Right atrium auricular region (tissue), 2 donors: ENCODE measurements at regions not wholly inside any gene's neighbourhood (a gene's known extent, or its start where the extent isn't known, plus 50 kb on each side); places are given as distances from the start of the nearest gene placed in this dataset.
A peak's percentile ranks its signal among the peaks of the same experiment; 100 is the strongest.

ENCODE experiments used
- DNase-seq: peaks from one replicate; pipeline ENCODE4 v3.0.0-alpha.2; 2019; ENCODE audit warnings: low spot score
- H3K27ac ChIP-seq, 2 donors: fragments of 200-600 bp; sonication (generic); 1 replicate in 1 of 2; 2 replicates in 1 of 2; pipeline ENCODE4 v1.5.1; 2016 to 2019
- H3K27me3 ChIP-seq, 2 donors: fragments of 200-600 bp; sonication (generic); one replicate each; pipeline versions ENCODE4 v1.5.1 to v1.6.0; 2017 to 2019
- H3K36me3 ChIP-seq: fragments of 200-600 bp; sonication (generic); one replicate; pipeline ENCODE4 v1.5.1; 2016
- H3K4me1 ChIP-seq, 2 donors: fragments of 200-600 bp; sonication (generic); one replicate each; pipeline versions ENCODE4 v1.5.1 to v1.6.0; 2017 to 2019
- H3K4me3 ChIP-seq, 2 donors: fragments of 200-600 bp; sonication (generic); 1 replicate in 1 of 2; 2 replicates in 1 of 2; pipeline ENCODE4 v1.5.1; 2017 to 2019; ENCODE audit warnings: mild to moderate bottlenecking in 1 of 2, moderate library complexity in 1 of 2
- H3K9me3 ChIP-seq, 2 donors: fragments of 200-600 bp; sonication (generic); one replicate each; pipeline ENCODE4 v1.5.1; 2019
- CTCF ChIP-seq, 2 donors: fragments of 200-600 bp; sonication (generic); IDR thresholded peaks; one replicate each; pipeline ENCODE4 v1.5.1; 2019; ENCODE audit warnings: antibody characterized with exemption in 2 of 2

GRCh38 chr17:59479141-59479540 lies 86.3 kb upstream of the DHX40 start:
- H3K4me1 ChIP-seq = no peaks in the 10 kb centered on the region
- no peak overlapping the region for H3K27ac ChIP-seq
- no peaks in the 10 kb centered on the region for H3K27me3 ChIP-seq
- no peak overlapping the region for H3K4me3 ChIP-seq
- DNase-seq = peak; percentile 28
- no peaks in the 10 kb centered on the region for H3K36me3 ChIP-seq
- no peak for TF ChIP-seq CTCF (IDR thresholded peaks at IDR 0.05)
- H3K9me3 ChIP-seq = no peaks in the 10 kb centered on the region

- no peak for TF ChIP-seq CTCF (IDR thresholded peaks at IDR 0.05)
- DNase-seq = no peak
- no peaks in the 10 kb centered on the region for H3K27me3 ChIP-seq
- no peaks in the 10 kb centered on the region for H3K4me1 ChIP-seq
- no peak overlapping the region for H3K4me3 ChIP-seq
- no peak overlapping the region for H3K27ac ChIP-seq
- no peaks in the 10 kb centered on the region for H3K9me3 ChIP-seq
- H3K36me3 ChIP-seq = no peaks in the 10 kb centered on the region
Observed at GRCh38 chr17:59483860-59484259, 81.5 kb upstream of the DHX40 start.

GRCh38 chr17:59485015-59485414 lies 80.4 kb upstream of the DHX40 start:
- no peaks in the 10 kb centered on the region for H3K27me3 ChIP-seq
- no peak for TF ChIP-seq CTCF (IDR thresholded peaks at IDR 0.05)
- H3K4me3 ChIP-seq = no peak overlapping the region
- no peaks in the 10 kb centered on the region for H3K4me1 ChIP-seq
- H3K9me3 ChIP-seq = no peaks in the 10 kb centered on the region
- H3K27ac ChIP-seq = no peak overlapping the region
- H3K36me3 ChIP-seq = no peaks in the 10 kb centered on the region
- DNase-seq = no peak

GRCh38 chr17:59485946-59486345 lies 79.5 kb upstream of the DHX40 start:
- Histone ChIP-seq H3K4me1 (no peaks in the 10 kb centered on the region), H3K4me3 (no peak overlapping the region), H3K36me3 (no peaks in the 10 kb centered on the region), H3K9me3 (no peaks in the 10 kb centered on the region), H3K27me3 (no peaks in the 10 kb centered on the region), H3K27ac (no peak overlapping the region)
- no peak for DNase-seq
- no peak for TF ChIP-seq CTCF (IDR thresholded peaks at IDR 0.05)

- H3K36me3 ChIP-seq = no peaks in the 10 kb centered on the region
- H3K4me1 ChIP-seq = no peaks in the 10 kb centered on the region
- peak; percentile 42 for DNase-seq
- TF ChIP-seq CTCF (IDR thresholded peaks at IDR 0.05) = no peak
- no peaks in the 10 kb centered on the region for H3K9me3 ChIP-seq
- no peaks in the 10 kb centered on the region for H3K27me3 ChIP-seq
- no peak overlapping the region for H3K4me3 ChIP-seq
- no peak overlapping the region for H3K27ac ChIP-seq
Observed at GRCh38 chr17:59487161-59487873, 78.1 kb upstream of the DHX40 start.

- no peaks in the 10 kb centered on the region for H3K4me1 ChIP-seq
- DNase-seq = peak; percentile 26
- H3K27me3 ChIP-seq = no peaks in the 10 kb centered on the region
- H3K4me3 ChIP-seq = no peak overlapping the region
- no peaks in the 10 kb centered on the region for H3K9me3 ChIP-seq
- TF ChIP-seq CTCF (IDR thresholded peaks at IDR 0.05) = no peak
- no peaks in the 10 kb centered on the region for H3K36me3 ChIP-seq
- H3K27ac ChIP-seq = no peak overlapping the region
Observed at GRCh38 chr17:59488805-59489204, 76.6 kb upstream of the DHX40 start.
